DND-41 (cell line): ENCODE measurements at regions not wholly inside any gene's neighbourhood (a gene's known extent, or its start where the extent isn't known, plus 50 kb on each side); places are given as distances from the start of the nearest gene placed in this dataset.

Experiments
- CTCF ChIP-seq: IDR thresholded peaks from 2 replicates; pipeline ENCODE4 v1.5.1; 2012; ENCODE audit warnings: borderline replicate concordance, low read length, moderate library complexity, mild to moderate bottlenecking; ENCODE audit not compliant: poor library complexity, severe bottlenecking; ENCODE audit errors: extremely low read depth
- EZH2 ChIP-seq: IDR thresholded peaks from 3 replicates; pipeline ENCODE4 v1.6.1; 2012; ENCODE audit warnings: borderline replicate concordance, low read depth, mild to moderate bottlenecking, moderate library complexity, low read length, inconsistent platforms; ENCODE audit not compliant: severe bottlenecking

- no peak for TF ChIP-seq CTCF
- TF ChIP-seq EZH2, result no peak
Measured at GRCh38 chr9:129323999-129324553, 146.0 kb upstream of the IER5L start.
